SK-N-MC (cell line): ENCODE measurements at regions not wholly inside any gene's neighbourhood (a gene's known extent, or its start where the extent isn't known, plus 50 kb on each side); places are given as distances from the start of the nearest gene placed in this dataset.

ENCODE experiments used
- EZH2 ChIP-seq: fragments of 200-600 bp; sonication (generic); IDR thresholded peaks from one replicate; pipeline ENCODE4 v1.6.1; 2017; ENCODE audit warnings: antibody characterized with exemption
- FOXP2 ChIP-seq: optimal IDR thresholded peaks from 2 replicates; pipeline ENCODE3; 2011; ENCODE audit warnings: mild to moderate bottlenecking, moderate library complexity; ENCODE audit not compliant: insufficient read depth; ENCODE audit errors: extremely low read length, control extremely low read depth
- POLR2AphosphoS5 ChIP-seq: IDR thresholded peaks from 2 replicates; pipeline ENCODE4 v1.6.1; 2012; ENCODE audit warnings: mild to moderate bottlenecking, low read depth, low read length, borderline replicate concordance

- no peak for TF ChIP-seq POLR2AphosphoS5
- TF ChIP-seq EZH2 = no peak
- TF ChIP-seq FOXP2 = no peak
Measured at GRCh38 chr2:180222644-180223043, 215.5 kb upstream of the CWC22 start.
